ENCODE measurements at regions not wholly inside any gene's neighbourhood (a gene's known extent, or its start where the extent isn't known, plus 50 kb on each side); places are given as distances from the start of the nearest gene placed in this dataset.

GRCh38 chr5:153358315-153358976, 132.0 kb upstream of the GRIA1 start:
- Histone ChIP-seq H3K9me3 (ENCODE audit: control insufficient read depth, low read length) (no peaks in the 10 kb centered on the region), H3K27me3 (ENCODE audit: control insufficient read depth, insufficient read depth, low read length, poor library complexity, severe bottlenecking) (no peaks in the 10 kb centered on the region), H3K4me1 (ENCODE audit: control insufficient read depth, insufficient read depth, low read length) (no peaks in the 10 kb centered on the region), H3K36me3 (ENCODE audit: control insufficient read depth, insufficient read depth, low read length) (no peaks in the 10 kb centered on the region), H3K4me3 (ENCODE audit: low read length) (no peak overlapping the region), H3K9ac (ENCODE audit: extremely low read depth, low read length, poor library complexity, severe bottlenecking) (no peak overlapping the region), H3K27ac (ENCODE audit: low read depth, low read length) (no peak overlapping the region)
- H3K27ac Mint-ChIP-seq = no peak overlapping the region
- peaks cover 2% of the 10 kb centered on the region for H3K27me3 Mint-ChIP-seq (ENCODE audit: insufficient read depth)
- no peak overlapping the region for H3K4me3 Mint-ChIP-seq
- H3K4me1 Mint-ChIP-seq = peaks cover 4% of the 10 kb centered on the region
- no peaks in the 10 kb centered on the region for H3K36me3 Mint-ChIP-seq (ENCODE audit: low read depth)
- WGBS, 2 experiments (ENCODE audit: insufficient coverage in 1 of 2, insufficient read length in 1 of 2) = 92 to 100% methylated on average over 3 of the region's 3 CpGs
- no peak for TF ChIP-seq CTCF (conservative IDR thresholded peaks at IDR 0.05)
- no peaks in the 10 kb centered on the region for H3K9me3 Mint-ChIP-seq
- no peak for DNase-seq

GRCh38 chr5:153360860-153361259, 129.6 kb upstream of the GRIA1 start:
- DNase-seq = no peak
- Histone ChIP-seq H3K36me3 (ENCODE audit: control insufficient read depth, insufficient read depth, low read length) (no peaks in the 10 kb centered on the region), H3K4me3 (ENCODE audit: low read length) (no peak overlapping the region), H3K9me3 (ENCODE audit: control insufficient read depth, low read length) (no peaks in the 10 kb centered on the region), H3K9ac (ENCODE audit: extremely low read depth, low read length, poor library complexity, severe bottlenecking) (no peak overlapping the region), H3K27me3 (ENCODE audit: control insufficient read depth, insufficient read depth, low read length, poor library complexity, severe bottlenecking) (no peaks in the 10 kb centered on the region), H3K4me1 (ENCODE audit: control insufficient read depth, insufficient read depth, low read length) (no peaks in the 10 kb centered on the region), H3K27ac (ENCODE audit: low read depth, low read length) (no peak overlapping the region)
- WGBS, 2 experiments (ENCODE audit: insufficient coverage in 1 of 2, insufficient read length in 1 of 2) = 89 to 100% methylated on average over 1 of the region's 1 CpG
- peaks cover 3% of the 10 kb centered on the region for H3K4me1 Mint-ChIP-seq
- no peak for TF ChIP-seq CTCF (conservative IDR thresholded peaks at IDR 0.05)
- no peak overlapping the region for H3K4me3 Mint-ChIP-seq
- no peaks in the 10 kb centered on the region for H3K36me3 Mint-ChIP-seq (ENCODE audit: low read depth)
- H3K27ac Mint-ChIP-seq = no peak overlapping the region
- peaks cover 2% of the 10 kb centered on the region for H3K27me3 Mint-ChIP-seq (ENCODE audit: insufficient read depth)
- no peaks in the 10 kb centered on the region for H3K9me3 Mint-ChIP-seq

DNA sequence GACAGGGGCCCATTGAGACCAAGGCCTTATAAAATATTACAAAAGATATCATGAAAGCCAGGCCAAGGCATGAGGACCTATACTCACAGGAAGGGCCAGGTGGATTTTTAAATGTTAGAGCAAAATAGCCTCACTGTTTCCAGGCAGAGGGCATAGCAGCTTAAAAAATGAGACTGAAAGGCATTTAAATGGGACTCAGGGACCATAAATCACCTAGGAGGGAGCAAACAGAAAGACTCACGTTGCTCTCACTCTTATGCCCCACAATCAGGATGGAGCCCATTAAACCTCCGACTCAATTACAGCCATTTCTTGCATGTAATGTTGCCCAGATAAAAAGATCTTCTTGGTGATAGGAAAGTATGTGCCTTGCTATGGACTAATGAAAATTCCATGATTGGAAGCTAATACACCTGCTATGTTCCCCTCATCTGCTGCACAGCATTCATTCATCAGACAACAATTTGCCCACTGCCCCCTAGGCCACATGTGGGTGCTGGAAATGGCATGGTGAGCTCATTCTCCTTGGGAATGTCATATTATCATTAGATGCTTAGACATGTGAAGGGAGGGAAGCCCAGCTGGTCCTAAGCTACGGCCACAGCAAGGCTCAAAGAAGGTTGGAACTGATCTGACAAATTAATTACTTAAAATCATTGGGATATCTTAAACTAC, 128.6 kb upstream of the GRIA1 start:
- H3K9me3 ChIP-seq (ENCODE audit: control insufficient read depth, low read length) = no peaks in the 10 kb centered on the region
- H3K27ac ChIP-seq (ENCODE audit: low read depth, low read length) = no peak overlapping the region
- Mint-ChIP-seq H3K4me3 (no peak overlapping the region), H3K9me3 (no peaks in the 10 kb centered on the region), H3K27ac (no peak overlapping the region), H3K36me3 (ENCODE audit: low read depth) (no peaks in the 10 kb centered on the region), H3K4me1 (peaks cover 3% of the 10 kb centered on the region), H3K27me3 (ENCODE audit: insufficient read depth) (peaks cover 2% of the 10 kb centered on the region)
- 98 to 100% methylated on average over 1 to 3 of the region's 3 CpGs for WGBS, 2 experiments (ENCODE audit: insufficient coverage in 1 of 2, insufficient read length in 1 of 2)
- DNase-seq = no peak
- no peaks in the 10 kb centered on the region for H3K27me3 ChIP-seq (ENCODE audit: control insufficient read depth, insufficient read depth, low read length, poor library complexity, severe bottlenecking)
- no peaks in the 10 kb centered on the region for H3K4me1 ChIP-seq (ENCODE audit: control insufficient read depth, insufficient read depth, low read length)
- H3K36me3 ChIP-seq (ENCODE audit: control insufficient read depth, insufficient read depth, low read length) = no peaks in the 10 kb centered on the region
- no peak for TF ChIP-seq CTCF (conservative IDR thresholded peaks at IDR 0.05)
- H3K9ac ChIP-seq (ENCODE audit: extremely low read depth, low read length, poor library complexity, severe bottlenecking) = no peak overlapping the region
- H3K4me3 ChIP-seq (ENCODE audit: low read length) = no peak overlapping the region

All from endodermal cell (in vitro differentiated cells).